Activated B cell treated with CpG ODN at 0.5 μM for 24 hours (primary cell): ENCODE measurements at regions not wholly inside any gene's neighbourhood (a gene's known extent, or its start where the extent isn't known, plus 50 kb on each side); places are given as distances from the start of the nearest gene placed in this dataset.

Experiments
- ATAC-seq: fragments of 200-7000 bp; cut with Tn5 transposase; one replicate; pipeline ENCODE4 v1.10.0; 2021; ENCODE audit warnings: low read depth, mild to moderate bottlenecking, moderate library complexity
- CTCF ChIA-PET: fragments of 350-600 bp; sonication (Branson Sonifier 250); formaldehyde crosslinking; loops from one replicate; lab custom pipeline; 2021; ENCODE audit warnings: antibody characterized with exemption; lab: Charles Lee
- POLR2A ChIA-PET: fragments of 350-600 bp; sonication (Branson Sonifier 250); formaldehyde crosslinking; loops from one replicate; lab custom pipeline; 2021; ENCODE audit warnings: antibody characterized with exemption; lab: Charles Lee
- DNase-seq: peaks from one replicate; pipeline ENCODE4 v3.0.0; 2022
- H3K27ac Mint-ChIP-seq: one replicate; pipeline ENCODE4 v1.8.0; 2020; ENCODE audit warnings: mixed read lengths
- H3K27me3 Mint-ChIP-seq: one replicate; pipeline ENCODE4 v1.8.0; 2021; ENCODE audit warnings: mixed read lengths
- H3K36me3 Mint-ChIP-seq: one replicate; pipeline ENCODE4 v1.8.0; 2021; ENCODE audit warnings: low read depth, mixed read lengths
- H3K4me1 Mint-ChIP-seq: one replicate; pipeline ENCODE4 v1.8.0; 2021; ENCODE audit warnings: mixed read lengths
- H3K4me3 Mint-ChIP-seq: one replicate; pipeline ENCODE4 v1.8.0; 2020; ENCODE audit warnings: mild to moderate bottlenecking, mixed read lengths
- H3K9me3 Mint-ChIP-seq: one replicate; pipeline ENCODE4 v1.8.0; 2020; ENCODE audit warnings: mixed read lengths
- intact Hi-C: fragments of 100-400 bp; cut with micrococcal nuclease; formaldehyde crosslinking; loops from one replicate; pipeline ENCODE4 v1.15.1; 2024
- TF ChIP-seq, protein P1 (sequence below): fragments of 200-600 bp; IDR thresholded peaks from one replicate; pipeline ENCODE4 v1.8.0; 2022; ENCODE audit warnings: antibody characterized with exemption, mild to moderate bottlenecking

GRCh38 chr3:166462891-166463470, 625.8 kb upstream of the BCHE start:
- ATAC-seq (no peak), DNase-seq (no peak)
- H3K27me3 Mint-ChIP-seq = no peaks in the 10 kb centered on the region
- POLR2A ChIA-PET = no interaction called here
- TF ChIP-seq, protein P1, sequence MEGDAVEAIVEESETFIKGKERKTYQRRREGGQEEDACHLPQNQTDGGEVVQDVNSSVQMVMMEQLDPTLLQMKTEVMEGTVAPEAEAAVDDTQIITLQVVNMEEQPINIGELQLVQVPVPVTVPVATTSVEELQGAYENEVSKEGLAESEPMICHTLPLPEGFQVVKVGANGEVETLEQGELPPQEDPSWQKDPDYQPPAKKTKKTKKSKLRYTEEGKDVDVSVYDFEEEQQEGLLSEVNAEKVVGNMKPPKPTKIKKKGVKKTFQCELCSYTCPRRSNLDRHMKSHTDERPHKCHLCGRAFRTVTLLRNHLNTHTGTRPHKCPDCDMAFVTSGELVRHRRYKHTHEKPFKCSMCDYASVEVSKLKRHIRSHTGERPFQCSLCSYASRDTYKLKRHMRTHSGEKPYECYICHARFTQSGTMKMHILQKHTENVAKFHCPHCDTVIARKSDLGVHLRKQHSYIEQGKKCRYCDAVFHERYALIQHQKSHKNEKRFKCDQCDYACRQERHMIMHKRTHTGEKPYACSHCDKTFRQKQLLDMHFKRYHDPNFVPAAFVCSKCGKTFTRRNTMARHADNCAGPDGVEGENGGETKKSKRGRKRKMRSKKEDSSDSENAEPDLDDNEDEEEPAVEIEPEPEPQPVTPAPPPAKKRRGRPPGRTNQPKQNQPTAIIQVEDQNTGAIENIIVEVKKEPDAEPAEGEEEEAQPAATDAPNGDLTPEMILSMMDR = no peak
- intact Hi-C loops = no loop called here
- H3K4me3 Mint-ChIP-seq = no peak overlapping the region
- H3K36me3 Mint-ChIP-seq = no peaks in the 10 kb centered on the region
- no peak overlapping the region for H3K27ac Mint-ChIP-seq
- H3K4me1 Mint-ChIP-seq = no peaks in the 10 kb centered on the region
- peaks cover 4% of the 10 kb centered on the region for H3K9me3 Mint-ChIP-seq
- CTCF ChIA-PET = no interaction called here

GRCh38 chr3:166461626-166462025, 624.4 kb upstream of the BCHE start:
- Mint-ChIP-seq H3K4me1 (no peaks in the 10 kb centered on the region), H3K9me3 (peaks cover 4% of the 10 kb centered on the region), H3K27ac (no peak overlapping the region), H3K27me3 (no peaks in the 10 kb centered on the region), H3K4me3 (no peak overlapping the region), H3K36me3 (no peaks in the 10 kb centered on the region)
- ATAC-seq (no peak), DNase-seq (no peak)
- ChIA-PET POLR2A (no interaction called here), CTCF (no interaction called here)
- TF ChIP-seq, protein P1 = no peak
- intact Hi-C loops = no loop called here

- H3K36me3 Mint-ChIP-seq = no peaks in the 10 kb centered on the region
- H3K4me3 Mint-ChIP-seq = no peak overlapping the region
- intact Hi-C loops = no loop called here
- ChIA-PET CTCF (no interaction called here), POLR2A (no interaction called here)
- H3K27me3 Mint-ChIP-seq = no peaks in the 10 kb centered on the region
- ATAC-seq (no peak), DNase-seq (no peak)
- no peaks in the 10 kb centered on the region for H3K4me1 Mint-ChIP-seq
- no peak overlapping the region for H3K27ac Mint-ChIP-seq
- TF ChIP-seq, protein P1 = no peak
- peaks cover 4% of the 10 kb centered on the region for H3K9me3 Mint-ChIP-seq
Observed at GRCh38 chr3:166457382-166457781, 620.2 kb upstream of the BCHE start.

GRCh38 chr3:166456286-166456685, 619.1 kb upstream of the BCHE start:
- intact Hi-C loops = no loop called here
- ChIA-PET CTCF (no interaction called here), POLR2A (no interaction called here)
- TF ChIP-seq, protein P1 = no peak
- Mint-ChIP-seq H3K9me3 (peaks cover 4% of the 10 kb centered on the region), H3K27ac (no peak overlapping the region), H3K4me3 (no peak overlapping the region), H3K27me3 (no peaks in the 10 kb centered on the region), H3K4me1 (no peaks in the 10 kb centered on the region), H3K36me3 (no peaks in the 10 kb centered on the region)
- DNase-seq = no peak
- no peak for ATAC-seq

GRCh38 chr3:166455744-166456143, 618.5 kb upstream of the BCHE start:
- CTCF ChIA-PET = no interaction called here
- H3K27me3 Mint-ChIP-seq = no peaks in the 10 kb centered on the region
- TF ChIP-seq, protein P1 = no peak
- H3K4me3 Mint-ChIP-seq = no peak overlapping the region
- ATAC-seq (no peak), DNase-seq (no peak)
- intact Hi-C loops = no loop called here
- H3K36me3 Mint-ChIP-seq = no peaks in the 10 kb centered on the region
- peaks cover 4% of the 10 kb centered on the region for H3K9me3 Mint-ChIP-seq
- POLR2A ChIA-PET = no interaction called here
- H3K4me1 Mint-ChIP-seq = no peaks in the 10 kb centered on the region
- no peak overlapping the region for H3K27ac Mint-ChIP-seq
